IPS-20b (cell line): ENCODE measurements at regions not wholly inside any gene's neighbourhood (a gene's known extent, or its start where the extent isn't known, plus 50 kb on each side); places are given as distances from the start of the nearest gene placed in this dataset.
"Not testable (repeated sequence)": the region's sequence is repeated elsewhere in the genome, so short reads cannot be mapped to it uniquely, and the experiment has no call there.

Source experiments
- H3K27ac ChIP-seq: one replicate; pipeline ENCODE4 v1.5.1; 2013; ENCODE audit warnings: low read length
- H3K27me3 ChIP-seq: 2 replicates; pipeline ENCODE4 v1.6.1; 2013; ENCODE audit warnings: mild to moderate bottlenecking, low read length, inconsistent platforms; ENCODE audit not compliant: insufficient read depth
- H3K36me3 ChIP-seq: 2 replicates; pipeline ENCODE4 v1.6.1; 2013; ENCODE audit warnings: low read depth, mild to moderate bottlenecking, inconsistent platforms, low read length, moderate library complexity; ENCODE audit not compliant: insufficient read depth
- H3K4me1 ChIP-seq: 2 replicates; pipeline ENCODE4 v1.6.1; 2013; ENCODE audit warnings: mild to moderate bottlenecking, control low read depth, inconsistent platforms, low read length, moderate library complexity; ENCODE audit not compliant: insufficient read depth
- H3K4me3 ChIP-seq: 2 replicates; pipeline ENCODE4 v1.5.1; 2013; ENCODE audit warnings: mild to moderate bottlenecking, low read length, inconsistent platforms
- H3K9ac ChIP-seq: 2 replicates; pipeline ENCODE4 v1.6.1; 2013; ENCODE audit warnings: low read depth, mild to moderate bottlenecking, inconsistent platforms, low read length, moderate library complexity
- H3K9me3 ChIP-seq: 2 replicates; pipeline ENCODE4 v1.6.1; 2013; ENCODE audit warnings: mild to moderate bottlenecking, low read depth, low read length, inconsistent platforms; ENCODE audit not compliant: insufficient read depth

- Histone ChIP-seq H3K9me3 (no peaks in the 10 kb centered on the region), H3K27me3 (no peaks in the 10 kb centered on the region), H3K4me3 (no peak overlapping the region)
Measured at GRCh38 chr2:78261454-78261853, 739.3 kb upstream of the LRRTM4 start.

GRCh38 chr2:78262089-78262488 is 739.9 kb upstream of the LRRTM4 start:
- not testable (repeated sequence) for H3K36me3 ChIP-seq, H3K9ac ChIP-seq, H3K4me3 ChIP-seq, H3K9me3 ChIP-seq, H3K27me3 ChIP-seq, H3K27ac ChIP-seq, H3K4me1 ChIP-seq

More at GRCh38 chr2:78261454-78261853, 739.3 kb upstream of the LRRTM4 start:
- Histone ChIP-seq H3K4me1 (peaks cover 5% of the 10 kb centered on the region; the same call in 1 of the 2 replicates), H3K36me3 (no peaks in the 10 kb centered on the region), H3K9ac (no peak overlapping the region), H3K27ac (no peak overlapping the region)

- H3K27ac ChIP-seq = no peak overlapping the region
- peaks cover 5% of the 10 kb centered on the region; the same call in 1 of the 2 replicates for H3K4me1 ChIP-seq
- no peaks in the 10 kb centered on the region for H3K27me3 ChIP-seq
- H3K9me3 ChIP-seq = no peaks in the 10 kb centered on the region
- H3K4me3 ChIP-seq = no peak overlapping the region
- no peaks in the 10 kb centered on the region for H3K36me3 ChIP-seq
- no peak overlapping the region for H3K9ac ChIP-seq
Measured at GRCh38 chr2:78262713-78263375, 740.7 kb upstream of the LRRTM4 start.

- Histone ChIP-seq H3K27me3 (no peaks in the 10 kb centered on the region), H3K4me3 (no peak overlapping the region), H3K9me3 (no peaks in the 10 kb centered on the region), H3K9ac (no peak overlapping the region), H3K36me3 (no peaks in the 10 kb centered on the region), H3K27ac (no peak overlapping the region), H3K4me1 (peaks cover 5% of the 10 kb centered on the region; the same call in 1 of the 2 replicates)
Measured at GRCh38 chr2:78263571-78263970, 741.4 kb upstream of the LRRTM4 start.

- no peak overlapping the region for H3K27ac ChIP-seq
- H3K27me3 ChIP-seq = no peaks in the 10 kb centered on the region
- no peaks in the 10 kb centered on the region for H3K36me3 ChIP-seq
- H3K4me1 ChIP-seq = peaks cover 5% of the 10 kb centered on the region; the same call in 1 of the 2 replicates
- H3K4me3 ChIP-seq = no peak overlapping the region
- H3K9ac ChIP-seq = no peak overlapping the region
- no peaks in the 10 kb centered on the region for H3K9me3 ChIP-seq
Measured at GRCh38 chr2:78264130-78264529, 742.0 kb upstream of the LRRTM4 start.

- H3K9me3 ChIP-seq = peaks cover 11% of the 10 kb centered on the region
- H3K27me3 ChIP-seq = no peaks in the 10 kb centered on the region
- no peak overlapping the region for H3K9ac ChIP-seq
- no peak overlapping the region for H3K27ac ChIP-seq
- no peaks in the 10 kb centered on the region for H3K36me3 ChIP-seq
- no peak overlapping the region for H3K4me3 ChIP-seq
- H3K4me1 ChIP-seq = no peaks in the 10 kb centered on the region
Measured at GRCh38 chr2:78281164-78281563, 744.3 kb upstream of the REG3G start.

GRCh38 chr2:78290581-78291214 is 734.8 kb upstream of the REG3G start:
- Histone ChIP-seq H3K4me3 (no peak overlapping the region), H3K9ac (no peak overlapping the region), H3K27ac (no peak overlapping the region), H3K36me3 (no peaks in the 10 kb centered on the region), H3K27me3 (no peaks in the 10 kb centered on the region), H3K9me3 (no peaks in the 10 kb centered on the region), H3K4me1 (no peaks in the 10 kb centered on the region)

- no peak overlapping the region for H3K9ac ChIP-seq
- no peaks in the 10 kb centered on the region for H3K36me3 ChIP-seq
- H3K27ac ChIP-seq = no peak overlapping the region
- H3K9me3 ChIP-seq = no peaks in the 10 kb centered on the region
- no peaks in the 10 kb centered on the region for H3K27me3 ChIP-seq
- H3K4me3 ChIP-seq = no peak overlapping the region
- H3K4me1 ChIP-seq = no peaks in the 10 kb centered on the region
Measured at GRCh38 chr2:78293768-78294167, 731.7 kb upstream of the REG3G start.

GRCh38 chr2:78301166-78301789 is 724.2 kb upstream of the REG3G start:
- no peak overlapping the region for H3K4me3 ChIP-seq

GRCh38 chr2:78304678-78305077 is 720.8 kb upstream of the REG3G start:
- no peak overlapping the region for H3K9ac ChIP-seq
- peaks cover 14% of the 10 kb centered on the region; the same call in 1 of the 2 replicates for H3K4me1 ChIP-seq
- no peaks in the 10 kb centered on the region for H3K36me3 ChIP-seq
- no peak overlapping the region for H3K27ac ChIP-seq
- H3K27me3 ChIP-seq = no peaks in the 10 kb centered on the region
- no peak overlapping the region for H3K4me3 ChIP-seq
- no peaks in the 10 kb centered on the region for H3K9me3 ChIP-seq

More at GRCh38 chr2:78301166-78301789, 724.2 kb upstream of the REG3G start:
- Histone ChIP-seq H3K4me1 (peaks cover 6% of the 10 kb centered on the region; the same call in 1 of the 2 replicates), H3K36me3 (no peaks in the 10 kb centered on the region), H3K27ac (no peak overlapping the region), H3K27me3 (no peaks in the 10 kb centered on the region), H3K9ac (no peak overlapping the region), H3K9me3 (no peaks in the 10 kb centered on the region)

GRCh38 chr2:78309460-78309859 is 716.0 kb upstream of the REG3G start:
- H3K27me3 ChIP-seq = no peaks in the 10 kb centered on the region
- H3K9ac ChIP-seq = no peak overlapping the region
- no peak overlapping the region for H3K4me3 ChIP-seq
- no peak overlapping the region for H3K27ac ChIP-seq
- no peaks in the 10 kb centered on the region for H3K36me3 ChIP-seq
- H3K4me1 ChIP-seq = peaks cover 13% of the 10 kb centered on the region; the same call in 1 of the 2 replicates
- H3K9me3 ChIP-seq = no peaks in the 10 kb centered on the region

- Histone ChIP-seq H3K9ac (no peak overlapping the region), H3K4me1 (peaks cover 4% of the 10 kb centered on the region; the same call in 1 of the 2 replicates), H3K27me3 (no peaks in the 10 kb centered on the region), H3K4me3 (no peak overlapping the region), H3K27ac (no peak overlapping the region), H3K9me3 (no peaks in the 10 kb centered on the region), H3K36me3 (no peaks in the 10 kb centered on the region)
Measured at GRCh38 chr2:78315368-78315767, 710.1 kb upstream of the REG3G start.
